ENCODE measurements at regions not wholly inside any gene's neighbourhood (a gene's known extent, or its start where the extent isn't known, plus 50 kb on each side); places are given as distances from the start of the nearest gene placed in this dataset.

GRCh38 chr13:107271227-107271626 lies 703.3 kb upstream of the ARGLU1 start:
- no peak for DNase-seq (ENCODE audit: low read depth)
- no peak for TF ChIP-seq CTCF (IDR thresholded peaks at IDR 0.05; ENCODE audit: insufficient read depth, low read depth, low read length, missing control alignments)
- H3K4me3 ChIP-seq (ENCODE audit: low read length), result no peak overlapping the region

- H3K4me3 ChIP-seq (ENCODE audit: low read length), result no peak overlapping the region
- peak; percentile 74 for DNase-seq (ENCODE audit: low read depth)
- TF ChIP-seq CTCF (IDR thresholded peaks at IDR 0.05; ENCODE audit: insufficient read depth, low read depth, low read length, missing control alignments), result no peak
Observed at GRCh38 chr13:107266657-107267056, 698.7 kb upstream of the ARGLU1 start.

- no peak for TF ChIP-seq CTCF (IDR thresholded peaks at IDR 0.05; ENCODE audit: insufficient read depth, low read depth, low read length, missing control alignments)
- peak; percentile 94 for DNase-seq (ENCODE audit: low read depth)
- no peak overlapping the region for H3K4me3 ChIP-seq (ENCODE audit: low read length)
Observed at GRCh38 chr13:107258599-107259187, 690.8 kb upstream of the ARGLU1 start.

GRCh38 chr13:107254392-107254791 lies 686.5 kb upstream of the ARGLU1 start:
- H3K4me3 ChIP-seq (ENCODE audit: low read length), result no peak overlapping the region
- no peak for DNase-seq (ENCODE audit: low read depth)
- TF ChIP-seq CTCF (IDR thresholded peaks at IDR 0.05; ENCODE audit: insufficient read depth, low read depth, low read length, missing control alignments), result no peak

GRCh38 chr13:107252428-107252827 lies 684.5 kb upstream of the ARGLU1 start:
- no peak overlapping the region for H3K4me3 ChIP-seq (ENCODE audit: low read length)
- TF ChIP-seq CTCF (IDR thresholded peaks at IDR 0.05; ENCODE audit: insufficient read depth, low read depth, low read length, missing control alignments), result no peak
- DNase-seq (ENCODE audit: low read depth), result peak; percentile 41

- no peak for TF ChIP-seq CTCF (IDR thresholded peaks at IDR 0.05; ENCODE audit: insufficient read depth, low read depth, low read length, missing control alignments)
- no peak overlapping the region for H3K4me3 ChIP-seq (ENCODE audit: low read length)
Observed at GRCh38 chr13:107252021-107252420, 684.1 kb upstream of the ARGLU1 start.

GRCh38 chr13:107251341-107251740 lies 683.4 kb upstream of the ARGLU1 start:
- H3K4me3 ChIP-seq (ENCODE audit: low read length), result no peak overlapping the region
- TF ChIP-seq CTCF (IDR thresholded peaks at IDR 0.05; ENCODE audit: insufficient read depth, low read depth, low read length, missing control alignments), result no peak
- DNase-seq (ENCODE audit: low read depth), result no peak

More at GRCh38 chr13:107252021-107252420, 684.1 kb upstream of the ARGLU1 start:
- no peak for DNase-seq (ENCODE audit: low read depth)
